ENCODE measurements at regions not wholly inside any gene's neighbourhood (a gene's known extent, or its start where the extent isn't known, plus 50 kb on each side); places are given as distances from the start of the nearest gene placed in this dataset.

- TF ChIP-seq ZSCAN29 (IDR thresholded peaks at IDR 0.05) (no peak), CEBPB (tag; IDR thresholded peaks at IDR 0.05) (no peak), ZNF316 (IDR thresholded peaks at IDR 0.05) (no peak), THRA (IDR thresholded peaks at IDR 0.05) (no peak), SIX5 (IDR thresholded peaks at IDR 0.05; ENCODE audit: borderline replicate concordance in 1 of 2, insufficient read depth in 1 of 2, low read depth in 1 of 2, low read length in 2 of 2) (no peak), ATF3 (IDR thresholded peaks at IDR 0.05) (no peak), ATF3 (CRISPR knock-in tag; conservative IDR thresholded peaks at IDR 0.05) (no peak), POLR2A (conservative IDR thresholded peaks at IDR 0.05) (no peak), ELK3 (CRISPR knock-in tag; IDR thresholded peaks at IDR 0.05) (no peak)
These were observed 53.1 kb upstream of the HS6ST1 start for GRCh38 chr2:128371648-128372345.
